Panc1 (cell line): ENCODE measurements at regions not wholly inside any gene's neighbourhood (a gene's known extent, or its start where the extent isn't known, plus 50 kb on each side); places are given as distances from the start of the nearest gene placed in this dataset.

ENCODE experiments used
- CTCF ChIP-seq: fragments of 450-650 bp; IDR thresholded peaks from 2 replicates; pipeline ENCODE4 v1.5.1; 2017; ENCODE audit warnings: mild to moderate bottlenecking
- POLR2AphosphoS5 ChIP-seq: IDR thresholded peaks from 2 replicates; pipeline ENCODE4 v1.6.1; 2012; ENCODE audit warnings: mild to moderate bottlenecking, low read depth, low read length, moderate library complexity
- REST ChIP-seq, 2 experiments: IDR thresholded peaks; 2 replicates each; pipeline ENCODE4 v1.6.1; 2011 to 2012; ENCODE audit warnings: low read depth in 2 of 2, control low read depth in 1 of 2, low read length in 1 of 2, mild to moderate bottlenecking in 1 of 2, moderate library complexity in 1 of 2; ENCODE audit not compliant: insufficient read depth in 1 of 2
- SIN3A ChIP-seq: IDR thresholded peaks from 2 replicates; pipeline ENCODE4 v1.6.1; 2012; ENCODE audit warnings: low read depth, mild to moderate bottlenecking, low read length, moderate library complexity, borderline replicate concordance; ENCODE audit not compliant: insufficient read depth

- TF ChIP-seq CTCF, result no peak
- no peak for TF ChIP-seq POLR2AphosphoS5
- no peak for TF ChIP-seq REST (IDR thresholded peaks at IDR 0.05; ENCODE audit: insufficient read depth in 1 of 2, low read depth in 2 of 2, low read length in 1 of 2)
- no peak for TF ChIP-seq SIN3A
Observed at GRCh38 chr3:81953111-81953510, 191.7 kb upstream of the GBE1 start.
